HEK293T (cell line): ENCODE measurements at regions not wholly inside any gene's neighbourhood (a gene's known extent, or its start where the extent isn't known, plus 50 kb on each side); places are given as distances from the start of the nearest gene placed in this dataset.

ENCODE experiments used
- CTCF ChIA-PET: fragments of 350-600 bp; formaldehyde crosslinking; extraction: SDS; loops from one replicate; lab custom pipeline; 2021; ENCODE audit warnings: antibody characterized with exemption, inconsistent platforms; lab: Yijun Ruan, JAX
- POLR2A ChIA-PET: fragments of 350-600 bp; formaldehyde crosslinking; extraction: SDS; loops from one replicate; lab custom pipeline; 2020; ENCODE audit warnings: antibody characterized with exemption, inconsistent platforms; lab: Yijun Ruan, JAX
- DNase-seq: peaks from one replicate; pipeline ENCODE4 v3.0.0; 2012; ENCODE audit warnings: mixed read lengths; ENCODE audit errors: extremely low spot score
- ARNT ChIP-seq: fragments of 450-650 bp; IDR thresholded peaks from 2 replicates; pipeline ENCODE4 v1.6.1; 2017; ENCODE audit warnings: mild to moderate bottlenecking
- BHLHE40 ChIP-seq: fragments of 450-650 bp; IDR thresholded peaks from 2 replicates; pipeline ENCODE4 v1.6.1; 2016; ENCODE audit warnings: mild to moderate bottlenecking, moderate library complexity, borderline replicate concordance
- CTBP1 ChIP-seq: fragments of 450-650 bp; IDR thresholded peaks from 2 replicates; pipeline ENCODE4 v1.6.1; 2016; ENCODE audit warnings: borderline replicate concordance
- ELF4 ChIP-seq: fragments of 450-650 bp; IDR thresholded peaks from 2 replicates; pipeline ENCODE4 v1.6.1; 2017; ENCODE audit warnings: antibody characterized with exemption
- FOXA1 ChIP-seq: fragments of 450-650 bp; IDR thresholded peaks from 2 replicates; pipeline ENCODE4 v1.6.1; 2016; ENCODE audit warnings: mild to moderate bottlenecking
- FOXK2 ChIP-seq: fragments of 450-650 bp; IDR thresholded peaks from 2 replicates; pipeline ENCODE4 v1.6.1; 2016; ENCODE audit warnings: mild to moderate bottlenecking
- FOXM1 ChIP-seq: fragments of 450-650 bp; IDR thresholded peaks from 2 replicates; pipeline ENCODE4 v1.6.1; 2017; ENCODE audit warnings: mild to moderate bottlenecking, borderline replicate concordance
- HDGF ChIP-seq: fragments of 450-650 bp; IDR thresholded peaks from 2 replicates; pipeline ENCODE4 v1.6.1; 2017; ENCODE audit warnings: antibody characterized with exemption, borderline replicate concordance
- L3MBTL2 ChIP-seq: fragments of 450-650 bp; conservative IDR thresholded peaks from 2 replicates; pipeline ENCODE4 v1.6.1; 2016; ENCODE audit warnings: mild to moderate bottlenecking
- LEF1 ChIP-seq: fragments of 450-650 bp; IDR thresholded peaks from 2 replicates; pipeline ENCODE4 v1.6.1; 2017; ENCODE audit warnings: mild to moderate bottlenecking, borderline replicate concordance
- NFRKB ChIP-seq: fragments of 450-650 bp; IDR thresholded peaks from 2 replicates; pipeline ENCODE4 v1.6.1; 2016; ENCODE audit warnings: mild to moderate bottlenecking, moderate library complexity
- SP1 ChIP-seq: fragments of 450-650 bp; IDR thresholded peaks from 2 replicates; pipeline ENCODE4 v1.6.1; 2017
- SUZ12 ChIP-seq: fragments of 450-650 bp; IDR thresholded peaks from 2 replicates; pipeline ENCODE4 v1.6.1; 2016; ENCODE audit warnings: mild to moderate bottlenecking
- TARDBP ChIP-seq: fragments of 450-650 bp; IDR thresholded peaks from 2 replicates; pipeline ENCODE4 v1.6.1; 2016
- ZNF384 ChIP-seq: fragments of 450-650 bp; IDR thresholded peaks from 2 replicates; pipeline ENCODE4 v1.6.1; 2016
- TF ChIP-seq, protein P1 (sequence below): fragments of 450-650 bp; IDR thresholded peaks from 2 replicates; pipeline ENCODE4 v1.6.1; 2016

DNA sequence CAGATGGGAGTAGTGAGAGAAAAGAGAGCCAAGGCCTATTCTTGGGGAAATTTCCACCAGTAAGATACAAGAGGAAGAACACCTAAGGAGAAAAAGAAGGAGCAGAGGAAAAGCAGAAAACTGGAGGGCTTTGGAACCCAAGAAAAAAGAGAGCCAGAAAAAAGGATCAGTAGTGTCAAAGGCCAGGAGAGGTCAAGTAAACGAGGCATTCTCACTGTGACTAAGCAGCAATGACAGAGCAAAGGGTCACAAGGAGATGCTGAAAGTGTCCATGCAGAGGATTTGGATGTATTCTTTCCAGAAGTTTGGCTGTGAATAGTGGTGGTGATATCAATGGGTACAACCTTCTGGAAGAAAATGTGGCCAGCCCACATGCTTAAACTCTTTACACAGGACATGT lies 109.5 kb downstream of the DYNAP start:
- DNase-seq, result no peak
- ChIA-PET CTCF (no interaction called here), POLR2A (no interaction called here)
- TF ChIP-seq ARNT, result no peak
- TF ChIP-seq TARDBP, result no peak
- TF ChIP-seq SUZ12, result no peak
- TF ChIP-seq L3MBTL2, result no peak
- no peak for TF ChIP-seq NFRKB
- no peak for TF ChIP-seq FOXM1
- TF ChIP-seq LEF1, result no peak
- TF ChIP-seq, protein P1, sequence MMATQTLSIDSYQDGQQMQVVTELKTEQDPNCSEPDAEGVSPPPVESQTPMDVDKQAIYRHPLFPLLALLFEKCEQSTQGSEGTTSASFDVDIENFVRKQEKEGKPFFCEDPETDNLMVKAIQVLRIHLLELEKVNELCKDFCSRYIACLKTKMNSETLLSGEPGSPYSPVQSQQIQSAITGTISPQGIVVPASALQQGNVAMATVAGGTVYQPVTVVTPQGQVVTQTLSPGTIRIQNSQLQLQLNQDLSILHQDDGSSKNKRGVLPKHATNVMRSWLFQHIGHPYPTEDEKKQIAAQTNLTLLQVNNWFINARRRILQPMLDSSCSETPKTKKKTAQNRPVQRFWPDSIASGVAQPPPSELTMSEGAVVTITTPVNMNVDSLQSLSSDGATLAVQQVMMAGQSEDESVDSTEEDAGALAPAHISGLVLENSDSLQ, result no peak
- no peak for TF ChIP-seq ELF4
- no peak for TF ChIP-seq BHLHE40

DNA sequence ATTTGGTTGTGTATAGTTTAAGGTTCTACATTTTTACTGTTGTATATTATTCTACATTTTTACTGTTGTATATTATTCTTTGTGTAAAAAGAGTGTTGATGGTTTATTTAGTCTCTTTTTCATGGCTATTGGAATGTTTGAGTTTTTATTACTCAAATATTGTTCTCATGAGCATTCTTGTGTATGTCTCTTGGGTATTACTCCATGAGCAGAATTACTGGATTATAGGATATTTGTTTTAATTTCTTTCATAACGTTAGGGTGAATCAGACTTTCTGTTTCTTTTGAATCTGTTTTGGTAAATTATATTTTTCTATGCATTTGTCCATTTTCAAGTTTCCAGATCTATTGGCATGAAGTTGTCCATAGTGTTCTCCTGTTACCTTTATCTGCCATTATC lies 111.6 kb downstream of the DYNAP start:
- ChIA-PET POLR2A (no interaction called here), CTCF (no interaction called here)
- no peak for TF ChIP-seq ZNF384
- no peak for TF ChIP-seq FOXM1
- no peak for TF ChIP-seq FOXA1
- TF ChIP-seq FOXK2, result no peak
- TF ChIP-seq LEF1, result no peak
- TF ChIP-seq L3MBTL2, result no peak
- no peak for TF ChIP-seq ARNT
- TF ChIP-seq CTBP1, result no peak
- no peak for TF ChIP-seq TARDBP
- DNase-seq, result no peak

GRCh38 chr18:54710074-54710899 lies 118.0 kb upstream of the RAB27B start:
- TF ChIP-seq LEF1 (no peak), CTBP1 (no peak), HDGF (no peak), ZNF384 (no peak), FOXA1 (no peak)
- ChIA-PET CTCF (no interaction called here), POLR2A (no interaction called here)
- DNase-seq, result no peak

- CTCF ChIA-PET, result no interaction called here
- no peak for DNase-seq
- POLR2A ChIA-PET, result no interaction called here
Observed at GRCh38 chr18:54710900-54711281, 117.4 kb upstream of the RAB27B start.

DNA sequence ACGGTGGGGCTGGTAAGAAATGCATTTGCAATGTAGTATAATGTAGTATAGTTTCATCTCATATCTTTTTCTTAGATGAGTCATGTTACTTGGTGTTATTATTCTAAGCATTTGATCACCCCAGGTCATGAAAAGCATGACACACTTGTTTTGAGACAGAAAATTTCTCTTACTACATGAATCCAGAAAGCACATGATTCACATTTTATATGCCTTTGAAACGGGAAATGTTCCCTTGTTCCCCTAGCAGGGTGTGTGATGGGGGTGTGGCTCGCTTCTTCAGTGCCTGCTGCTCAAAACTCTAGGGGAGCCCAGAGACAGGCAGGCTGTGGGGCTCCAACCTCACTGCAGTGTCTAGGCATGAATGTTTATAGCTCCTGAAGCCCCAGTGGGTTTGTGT lies 116.0 kb upstream of the RAB27B start:
- TF ChIP-seq HDGF (no peak), ZNF384 (no peak), ELF4 (no peak), L3MBTL2 (no peak), SP1 (no peak), FOXK2 (no peak), BHLHE40 (no peak), FOXA1 (no peak), TARDBP (no peak), ARNT (no peak), CTBP1 (no peak), LEF1 (no peak), SUZ12 (no peak), FOXM1 (no peak)
- TF ChIP-seq, protein P1, result no peak
- no peak for DNase-seq
- CTCF ChIA-PET, result no interaction called here
- POLR2A ChIA-PET, result no interaction called here

More at GRCh38 chr18:54710900-54711281, 117.4 kb upstream of the RAB27B start:
- no peak for TF ChIP-seq CTBP1
- TF ChIP-seq SUZ12, result no peak
- no peak for TF ChIP-seq FOXA1
- TF ChIP-seq LEF1, result no peak
- no peak for TF ChIP-seq BHLHE40
- TF ChIP-seq, protein P1, result no peak
- no peak for TF ChIP-seq L3MBTL2
- no peak for TF ChIP-seq ARNT
- TF ChIP-seq ELF4, result no peak
- TF ChIP-seq NFRKB, result no peak
- TF ChIP-seq FOXK2, result no peak
- no peak for TF ChIP-seq TARDBP
- no peak for TF ChIP-seq ZNF384
- no peak for TF ChIP-seq FOXM1
- no peak for TF ChIP-seq HDGF
- TF ChIP-seq SP1, result no peak

GRCh38 chr18:54712758-54713157 lies 115.5 kb upstream of the RAB27B start:
- no peak for DNase-seq
- ChIA-PET CTCF (no interaction called here), POLR2A (no interaction called here)
- TF ChIP-seq SP1 (no peak), FOXA1 (no peak), TARDBP (no peak), CTBP1 (no peak), ZNF384 (no peak), BHLHE40 (no peak), ELF4 (no peak), ARNT (no peak), SUZ12 (no peak), FOXM1 (no peak), L3MBTL2 (no peak), FOXK2 (no peak), NFRKB (no peak), LEF1 (no peak)
- TF ChIP-seq, protein P1, result no peak
